MV-4-11 (cell line): ENCODE measurements at regions not wholly inside any gene's neighbourhood (a gene's known extent, or its start where the extent isn't known, plus 50 kb on each side); places are given as distances from the start of the nearest gene placed in this dataset.

Source experiments
- DNase-seq: peaks from one replicate; lab custom pipeline; 2025; lab: John Stamatoyannopoulos, UW

- no peak for DNase-seq
Measured at GRCh38 chr12:113658006-113658655, 186.5 kb upstream of the LHX5 start.

GRCh38 chr12:113655919-113656318 is 184.2 kb upstream of the LHX5 start:
- DNase-seq: no peak

- no peak for DNase-seq
Measured at GRCh38 chr12:113655479-113655878, 183.8 kb upstream of the LHX5 start.

DNA sequence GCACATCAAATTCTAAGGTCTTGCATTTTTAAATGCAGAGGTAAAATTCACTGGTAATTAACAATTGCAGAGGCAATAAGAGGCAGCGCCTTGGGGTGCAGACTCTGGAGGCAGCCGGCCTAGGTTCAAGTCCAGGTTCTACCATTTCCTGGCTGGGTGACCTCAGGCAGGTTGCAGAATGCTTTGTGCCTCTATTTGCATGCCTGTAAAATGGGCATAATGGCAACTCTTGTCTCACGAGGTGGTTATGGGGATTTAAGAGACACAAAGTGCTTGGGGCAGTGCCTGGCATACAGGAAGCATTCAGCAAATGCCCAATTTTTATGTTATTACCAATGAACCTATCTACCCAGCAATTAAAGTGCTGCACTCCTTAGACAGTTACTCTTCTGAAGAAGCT is 180.0 kb upstream of the LHX5 start:
- DNase-seq: no peak

DNA sequence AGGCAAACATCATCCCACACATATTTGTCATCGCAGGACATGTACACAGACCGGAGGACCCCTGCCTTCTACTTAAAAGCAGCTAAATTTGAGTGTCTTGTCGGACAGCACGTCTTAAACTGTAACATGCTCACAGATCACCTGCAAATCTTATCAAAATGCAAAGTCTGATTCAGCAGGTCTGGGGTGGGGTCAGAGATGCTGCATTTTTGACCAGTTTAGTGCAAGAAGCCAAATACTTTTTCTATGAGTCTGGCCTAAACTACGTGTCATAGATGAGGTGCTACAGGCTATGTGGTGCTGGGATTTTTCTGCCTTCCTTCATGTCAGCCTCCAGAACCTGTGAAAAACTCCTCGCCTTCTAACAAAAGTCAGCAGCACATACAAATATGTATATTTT is 178.8 kb upstream of the LHX5 start:
- DNase-seq: no peak

DNA sequence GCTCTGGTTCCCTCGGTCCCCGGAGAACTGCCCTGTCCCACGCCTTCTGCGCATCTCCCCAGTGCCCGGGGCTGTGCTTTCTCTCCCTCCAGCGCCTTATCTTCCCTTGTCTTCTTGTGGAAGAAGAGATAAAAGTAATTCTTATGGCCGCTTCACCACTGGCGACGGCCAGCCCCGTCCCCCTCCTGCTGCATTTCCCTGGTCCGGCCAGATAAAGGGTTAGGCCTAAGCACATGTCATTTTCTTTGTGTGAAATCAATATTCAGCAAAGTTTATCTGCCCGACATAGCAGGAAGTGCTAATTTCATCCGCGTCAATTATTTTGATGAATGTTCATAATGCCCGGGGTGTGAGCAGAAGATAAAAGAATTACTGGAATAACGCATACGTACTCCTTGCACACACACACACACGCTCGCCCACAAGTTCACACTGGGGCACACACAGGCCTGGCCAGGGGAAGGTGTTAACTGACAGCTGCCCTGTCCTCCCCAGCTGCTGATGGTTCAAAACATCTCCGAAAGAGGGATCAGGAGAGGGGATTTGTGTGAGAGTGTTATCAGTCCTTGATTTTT is 177.7 kb upstream of the LHX5 start:
- DNase-seq: no peak

- no peak for DNase-seq
Measured at GRCh38 chr12:113647048-113647447, 175.4 kb upstream of the LHX5 start.

GRCh38 chr12:113645603-113646002 is 173.9 kb upstream of the LHX5 start:
- no peak for DNase-seq

GRCh38 chr12:113645183-113645582 is 173.5 kb upstream of the LHX5 start:
- DNase-seq: no peak

GRCh38 chr12:113643177-113643974 is 171.7 kb upstream of the LHX5 start:
- DNase-seq: no peak

DNA sequence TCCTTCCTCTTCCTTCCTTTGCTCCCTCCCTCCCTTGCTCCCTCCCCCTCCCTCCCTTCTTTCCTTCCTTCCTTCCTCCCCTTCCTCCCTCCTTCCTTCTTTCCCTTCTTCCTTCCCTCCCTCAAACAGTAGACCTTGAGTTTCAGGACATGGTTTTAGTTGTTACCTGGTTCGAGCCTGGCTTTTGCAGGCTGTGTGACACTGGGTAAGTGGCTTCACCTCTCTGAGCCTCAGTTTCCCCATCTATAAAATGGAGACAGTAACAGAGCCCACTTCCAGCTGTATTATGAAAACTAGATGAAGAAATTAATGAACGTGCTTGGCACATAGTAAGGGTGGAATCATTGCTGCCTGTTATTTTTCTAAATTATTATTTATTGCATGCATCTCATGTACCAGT is 171.0 kb upstream of the LHX5 start:
- DNase-seq: no peak

- no peak for DNase-seq
Measured at GRCh38 chr12:113642216-113642615, 170.5 kb upstream of the LHX5 start.

- DNase-seq: no peak
Measured at GRCh38 chr12:113641426-113642030, 169.9 kb upstream of the LHX5 start.

DNA sequence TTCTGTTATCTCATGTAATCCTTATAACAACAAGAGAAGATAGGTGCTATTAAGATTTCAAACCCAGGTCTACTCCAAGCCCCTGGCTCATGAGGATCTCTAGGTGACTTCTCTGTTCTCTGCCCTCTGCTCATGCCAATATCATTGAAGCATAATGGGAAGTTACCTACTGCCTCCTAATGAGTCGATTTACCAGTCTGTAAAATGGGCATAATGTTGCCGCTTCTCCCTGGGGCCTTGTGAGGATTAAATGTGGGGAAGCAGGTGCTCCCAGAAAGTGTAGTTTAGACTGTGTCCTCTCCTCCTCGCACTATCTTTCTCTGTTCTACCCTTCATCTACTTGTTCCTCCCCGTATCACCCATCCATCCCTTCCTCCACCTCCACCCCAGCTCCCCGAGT is 169.2 kb upstream of the LHX5 start:
- DNase-seq: no peak

DNA sequence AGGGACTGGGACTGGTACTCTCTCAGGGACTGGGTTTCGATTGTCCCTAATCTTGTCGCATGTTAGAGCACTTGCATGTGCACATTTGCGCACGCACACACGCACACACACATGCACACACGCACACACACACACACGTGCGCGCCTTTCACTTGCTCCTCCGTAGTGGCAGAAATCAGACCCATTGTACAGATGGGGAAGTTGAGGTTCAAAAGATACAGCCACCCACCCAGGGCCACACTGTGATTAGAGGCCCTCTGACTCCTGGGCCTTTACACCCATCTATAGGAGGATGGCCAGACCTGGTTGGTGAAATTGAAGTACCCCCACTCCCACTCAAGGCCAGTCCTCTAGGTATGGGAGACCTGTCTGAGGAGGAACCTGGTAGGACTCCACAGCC is 167.8 kb upstream of the LHX5 start:
- no peak for DNase-seq

DNA sequence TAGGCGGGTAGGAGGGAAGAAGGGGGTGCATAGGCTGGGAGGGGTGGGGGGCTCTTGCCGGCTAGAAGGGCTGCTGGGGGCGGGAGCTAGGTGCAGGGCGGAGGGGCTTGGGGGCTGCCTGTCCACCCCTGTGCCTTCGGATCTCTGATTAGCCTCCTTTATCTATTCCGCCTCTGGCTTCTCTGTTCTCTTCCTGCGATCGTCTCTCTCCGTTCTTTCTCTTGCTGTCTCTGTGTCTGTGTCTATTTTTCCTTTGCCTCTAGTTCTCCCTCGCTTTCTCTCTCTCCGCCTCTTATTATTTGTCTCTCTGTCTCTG is 166.7 kb upstream of the LHX5 start:
- DNase-seq: no peak

DNA sequence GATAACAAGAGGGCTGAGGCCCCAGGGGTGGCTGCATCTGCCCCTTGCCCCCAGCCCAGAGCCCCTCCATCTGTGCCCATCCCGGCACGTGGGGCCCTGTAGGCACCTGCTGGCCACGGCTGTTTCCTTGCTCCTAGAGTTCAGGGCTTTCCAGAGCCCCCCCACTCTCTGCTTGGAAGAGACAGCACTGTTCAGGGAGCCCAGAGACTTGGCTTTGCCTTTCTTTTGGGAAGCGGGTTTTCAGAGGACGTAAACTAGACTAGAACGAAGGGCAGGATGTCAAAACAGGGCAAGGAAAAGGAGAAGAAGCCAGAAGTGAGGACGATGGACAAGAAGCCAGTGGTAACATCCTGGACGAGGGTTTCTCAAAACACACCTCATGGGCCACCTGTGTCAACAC is 163.3 kb upstream of the LHX5 start:
- DNase-seq: no peak

GRCh38 chr12:113634474-113634873 is 162.8 kb upstream of the LHX5 start:
- no peak for DNase-seq

GRCh38 chr12:113633678-113634332 is 162.1 kb upstream of the LHX5 start:
- no peak for DNase-seq

DNA sequence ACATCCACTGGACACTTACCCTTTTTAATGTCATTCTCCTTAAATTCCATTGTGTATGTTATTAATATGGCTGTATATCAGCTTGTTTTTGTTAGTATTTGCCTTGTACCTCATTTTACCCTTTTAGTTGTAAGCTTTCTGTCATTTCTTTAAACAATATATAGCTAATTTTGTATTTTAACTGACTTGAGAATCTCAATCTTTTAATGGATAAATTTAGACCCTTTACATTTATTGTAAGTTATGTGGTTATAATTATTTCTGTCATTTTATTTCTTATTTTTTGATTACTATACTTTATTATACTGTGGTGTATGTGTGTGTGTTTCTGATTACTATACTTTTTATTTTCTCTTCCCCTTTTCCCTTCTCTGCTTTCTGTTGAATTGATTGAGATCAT is 159.0 kb upstream of the LHX5 start:
- DNase-seq: no peak

GRCh38 chr12:113625499-113625898 is 153.8 kb upstream of the LHX5 start:
- no peak for DNase-seq

DNA sequence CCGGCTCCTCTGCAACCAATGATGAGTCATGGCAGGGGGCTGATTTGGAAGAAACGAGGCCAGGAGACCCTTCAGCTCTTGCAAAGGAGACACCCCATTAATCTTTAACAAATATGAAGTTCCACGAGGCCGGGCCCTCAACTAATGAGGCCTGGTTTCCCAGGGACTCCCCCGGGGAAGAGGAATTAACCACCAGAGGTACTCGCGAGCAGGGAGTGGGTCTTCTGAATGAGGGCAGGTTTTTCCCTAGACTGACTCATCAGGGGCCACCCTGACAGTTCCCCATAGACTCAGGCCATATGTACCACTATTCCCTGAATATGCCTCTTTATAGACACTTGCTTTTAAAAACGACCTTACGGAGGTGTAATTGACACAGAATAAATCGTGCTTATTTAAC is 150.7 kb upstream of the LHX5 start:
- no peak for DNase-seq
